Esophagus mucosa (tissue), 1 donor: ENCODE measurements at regions not wholly inside any gene's neighbourhood (a gene's known extent, or its start where the extent isn't known, plus 50 kb on each side); places are given as distances from the start of the nearest gene placed in this dataset.

Source experiments
- ATAC-seq: fragments of 200-7000 bp; cut with Tn5 transposase; one replicate; pipeline ENCODE4 v1.9.1; 2020
- donor health status: DM: yes; HTN: yes; CAD: no.

DNA sequence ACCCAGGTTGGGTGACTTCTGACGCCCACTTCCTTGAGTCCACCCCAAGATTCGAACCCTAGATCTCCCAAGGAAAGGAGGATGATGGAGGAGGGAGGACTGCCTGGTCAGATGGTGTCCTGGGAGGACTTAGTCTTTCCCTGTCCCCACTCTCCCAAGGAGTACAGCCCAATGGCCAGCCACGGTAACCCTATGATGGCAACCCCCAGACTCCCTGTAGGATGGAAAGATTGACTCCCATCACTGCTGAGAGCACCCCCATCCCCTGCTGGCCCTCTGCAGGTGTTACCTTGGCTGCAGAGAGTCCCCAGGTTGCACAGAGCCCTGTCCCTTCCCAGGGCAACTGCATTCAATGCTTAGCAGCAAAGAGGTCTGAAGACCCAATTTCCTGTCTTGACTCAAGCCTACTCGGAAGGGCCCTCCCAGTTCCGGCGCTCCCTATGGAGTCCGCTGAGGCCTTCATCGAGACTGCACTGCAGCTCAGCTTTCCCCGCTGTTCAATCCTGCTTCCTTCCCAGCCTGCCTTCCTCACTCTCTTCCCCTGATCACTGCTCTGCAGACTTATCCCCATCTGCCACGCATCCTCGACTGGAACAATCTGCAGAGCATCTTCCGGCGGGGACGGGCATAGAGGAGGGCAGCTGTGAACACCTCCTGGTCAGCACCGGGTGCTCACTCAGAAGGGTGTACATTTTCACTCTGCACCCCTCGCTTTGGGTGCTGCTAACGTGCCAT, 50.8 kb upstream of the OCM2 start:
- ATAC-seq: peak; percentile 26

DNA sequence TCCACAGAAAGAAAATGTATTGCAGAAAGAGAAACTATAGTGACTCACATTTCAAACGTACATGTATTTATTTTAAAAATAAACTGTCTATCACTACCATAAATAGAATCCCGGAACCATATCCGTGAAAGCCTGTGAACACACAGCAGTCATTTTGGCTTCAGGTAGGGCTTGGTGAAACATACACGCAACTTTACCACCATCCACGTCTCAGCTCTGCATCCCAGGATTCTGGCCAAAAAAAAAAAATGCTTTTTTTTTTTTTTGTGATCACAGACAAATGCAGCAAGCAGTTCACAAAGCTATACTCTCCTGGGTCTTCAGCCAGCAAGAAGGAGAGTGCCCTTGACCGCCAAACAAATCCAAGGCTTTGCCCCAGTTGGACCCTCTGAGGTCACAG, 56.8 kb upstream of the OCM2 start:
- no peak for ATAC-seq

DNA sequence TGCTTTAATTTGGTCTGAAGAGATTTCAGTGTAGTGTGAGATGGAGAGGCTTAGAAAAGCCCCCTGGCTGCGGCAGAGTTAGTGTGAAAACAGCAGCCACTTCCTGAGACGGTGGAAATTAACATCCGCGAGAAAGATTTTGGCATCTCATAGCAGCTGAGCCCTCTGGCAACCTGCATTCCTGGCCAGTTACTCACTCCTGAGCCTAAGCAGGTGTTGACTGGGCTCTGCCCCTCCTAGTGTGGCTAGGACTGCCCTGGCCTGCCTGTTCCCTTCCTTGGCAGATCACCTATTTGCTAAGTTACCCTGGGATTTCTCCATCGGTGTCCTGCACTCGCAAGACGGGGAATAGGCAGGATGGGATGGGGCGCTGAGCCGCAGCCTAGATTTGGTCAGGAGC, 57.6 kb upstream of the LMTK2 start:
- peak; percentile 100 for ATAC-seq

DNA sequence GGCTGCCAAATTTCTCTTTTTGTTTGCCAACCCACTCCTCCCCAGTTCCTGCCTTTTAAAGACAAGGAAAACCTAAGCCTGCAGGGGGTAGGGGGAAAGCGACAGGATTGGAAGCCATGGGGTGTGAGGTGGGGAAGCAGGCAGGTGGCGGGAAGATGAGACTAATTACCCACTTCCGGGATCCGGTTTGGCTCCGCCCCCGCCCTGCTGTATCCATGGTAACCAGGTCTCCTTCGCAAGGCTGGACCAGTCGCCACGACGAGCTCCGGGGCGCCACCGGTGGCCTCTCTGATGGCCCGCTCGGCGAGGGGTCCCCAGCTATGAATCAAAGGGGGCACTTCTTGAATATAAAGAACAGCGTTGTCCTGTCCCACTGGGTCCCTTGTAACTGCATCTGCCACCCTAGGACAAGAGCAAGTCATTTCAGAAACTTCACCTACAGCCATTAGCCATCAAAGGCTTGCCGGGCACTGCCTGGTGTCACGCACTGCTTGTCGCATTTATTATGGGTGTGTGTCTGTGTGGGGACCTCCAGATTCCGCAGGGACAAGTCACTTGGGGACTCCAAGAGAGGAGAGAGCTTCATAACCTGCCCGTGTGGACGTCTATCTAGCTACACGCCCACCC, 55.4 kb upstream of the LMTK2 start:
- no peak for ATAC-seq

- ATAC-seq: peak; percentile 6
Observed at GRCh38 chr7:98054585-98054984, 52.1 kb upstream of the LMTK2 start.

GRCh38 chr7:98056580-98056979, 50.1 kb upstream of the LMTK2 start:
- ATAC-seq: peak; percentile 93
